A549 (cell line): ENCODE measurements at regions not wholly inside any gene's neighbourhood (a gene's known extent, or its start where the extent isn't known, plus 50 kb on each side); places are given as distances from the start of the nearest gene placed in this dataset.

Source experiments
- CHD4 ChIP-seq: fragments of 200-600 bp; sonication (generic); IDR thresholded peaks from 2 replicates; pipeline ENCODE4 v1.6.1; 2016; ENCODE audit warnings: antibody characterized with exemption, mild to moderate bottlenecking, borderline replicate concordance
- ESRRA ChIP-seq: fragments of 150-350 bp; IDR thresholded peaks from 2 replicates; pipeline ENCODE4 v1.6.1; 2014; ENCODE audit warnings: mild to moderate bottlenecking, low read length, borderline replicate concordance
- MAFK ChIP-seq: fragments of 450-650 bp; IDR thresholded peaks from 2 replicates; pipeline ENCODE4 v1.6.1; 2014; ENCODE audit not compliant: partially characterized antibody
- MAX ChIP-seq: IDR thresholded peaks from 2 replicates; pipeline ENCODE4 v1.6.1; 2012
- MAZ ChIP-seq: fragments of 150-350 bp; IDR thresholded peaks from 2 replicates; pipeline ENCODE4 v1.6.1; 2014; ENCODE audit warnings: antibody characterized with exemption, low read depth, low read length, borderline replicate concordance
- MYC ChIP-seq: IDR thresholded peaks from 2 replicates; pipeline ENCODE4 v1.6.1; 2012; ENCODE audit warnings: mild to moderate bottlenecking, inconsistent platforms, low read length, improper control_type of control experiment, borderline replicate concordance
- NR3C1 ChIP-seq: fragments of >200 bp; sonication (Bioruptor Twin); formaldehyde crosslinking; IDR thresholded peaks from 3 replicates; pipeline ENCODE4 v1.6.1; 2017
- USF2 ChIP-seq: fragments of 450-650 bp; IDR thresholded peaks from 2 replicates; pipeline ENCODE4 v1.6.1; 2014; ENCODE audit warnings: antibody characterized with exemption
- ZFP36 ChIP-seq: fragments of 450-650 bp; IDR thresholded peaks from 2 replicates; pipeline ENCODE4 v1.6.1; 2014; ENCODE audit warnings: borderline replicate concordance; ENCODE audit not compliant: partially characterized antibody
- TF ChIP-seq, protein P1 (sequence below): fragments of >200 bp; sonication (Bioruptor Twin); formaldehyde crosslinking; IDR thresholded peaks from 3 replicates; pipeline ENCODE4 v1.5.1; 2016

GRCh38 chr1:221794079-221794670, 52.3 kb upstream of the DUSP10 start:
- TF ChIP-seq CHD4 = no peak
- TF ChIP-seq, protein P1, sequence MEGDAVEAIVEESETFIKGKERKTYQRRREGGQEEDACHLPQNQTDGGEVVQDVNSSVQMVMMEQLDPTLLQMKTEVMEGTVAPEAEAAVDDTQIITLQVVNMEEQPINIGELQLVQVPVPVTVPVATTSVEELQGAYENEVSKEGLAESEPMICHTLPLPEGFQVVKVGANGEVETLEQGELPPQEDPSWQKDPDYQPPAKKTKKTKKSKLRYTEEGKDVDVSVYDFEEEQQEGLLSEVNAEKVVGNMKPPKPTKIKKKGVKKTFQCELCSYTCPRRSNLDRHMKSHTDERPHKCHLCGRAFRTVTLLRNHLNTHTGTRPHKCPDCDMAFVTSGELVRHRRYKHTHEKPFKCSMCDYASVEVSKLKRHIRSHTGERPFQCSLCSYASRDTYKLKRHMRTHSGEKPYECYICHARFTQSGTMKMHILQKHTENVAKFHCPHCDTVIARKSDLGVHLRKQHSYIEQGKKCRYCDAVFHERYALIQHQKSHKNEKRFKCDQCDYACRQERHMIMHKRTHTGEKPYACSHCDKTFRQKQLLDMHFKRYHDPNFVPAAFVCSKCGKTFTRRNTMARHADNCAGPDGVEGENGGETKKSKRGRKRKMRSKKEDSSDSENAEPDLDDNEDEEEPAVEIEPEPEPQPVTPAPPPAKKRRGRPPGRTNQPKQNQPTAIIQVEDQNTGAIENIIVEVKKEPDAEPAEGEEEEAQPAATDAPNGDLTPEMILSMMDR = no peak
- TF ChIP-seq USF2 = no peak
- no peak for TF ChIP-seq ZFP36
- TF ChIP-seq MAX = no peak
- no peak for TF ChIP-seq ESRRA
- TF ChIP-seq NR3C1 = no peak
- TF ChIP-seq MAFK = no peak
- TF ChIP-seq MAZ = no peak
- no peak for TF ChIP-seq MYC
